Fibroblast of gingiva (primary cell): ENCODE measurements at regions not wholly inside any gene's neighbourhood (a gene's known extent, or its start where the extent isn't known, plus 50 kb on each side); places are given as distances from the start of the nearest gene placed in this dataset.

Source experiments
- DNase-seq: peaks from one replicate; pipeline ENCODE4 v3.0.0-alpha.2; 2011; ENCODE audit warnings: low read depth

DNA sequence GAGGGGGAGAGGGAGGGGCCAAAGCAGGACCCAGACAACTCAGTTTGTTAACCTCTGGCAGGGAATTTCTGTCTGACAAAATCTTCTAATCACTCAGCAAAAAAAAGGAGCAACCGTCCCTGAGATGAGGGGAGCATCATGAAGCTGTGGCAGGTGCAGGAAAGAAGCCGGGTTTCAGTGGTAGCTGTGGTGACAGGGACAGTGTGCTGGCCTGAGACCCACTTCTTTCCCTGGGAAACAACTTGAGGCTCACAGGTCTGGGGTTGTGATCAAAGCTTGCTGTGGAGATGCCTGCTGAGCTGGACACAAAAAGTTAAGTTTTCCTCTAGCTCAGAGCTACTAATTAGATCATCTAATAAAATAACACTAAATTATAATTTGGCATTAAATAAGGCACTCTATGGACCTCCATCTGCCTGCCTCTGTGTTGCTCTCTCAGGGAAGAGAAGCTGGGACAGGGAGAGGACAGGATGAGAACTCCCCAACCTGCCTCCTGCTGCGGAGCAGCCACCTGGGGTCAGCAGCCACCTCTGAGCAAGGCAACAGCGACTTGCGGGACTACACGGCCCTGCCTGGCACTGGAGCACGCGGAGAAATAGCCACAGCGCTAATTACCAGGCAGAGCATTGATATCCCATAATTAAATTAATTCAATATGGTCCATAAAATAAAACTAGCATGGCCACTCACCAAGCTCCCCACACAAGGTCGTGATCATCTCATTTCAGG, 104.6 kb upstream of the TEX51 start:
- DNase-seq = no peak

DNA sequence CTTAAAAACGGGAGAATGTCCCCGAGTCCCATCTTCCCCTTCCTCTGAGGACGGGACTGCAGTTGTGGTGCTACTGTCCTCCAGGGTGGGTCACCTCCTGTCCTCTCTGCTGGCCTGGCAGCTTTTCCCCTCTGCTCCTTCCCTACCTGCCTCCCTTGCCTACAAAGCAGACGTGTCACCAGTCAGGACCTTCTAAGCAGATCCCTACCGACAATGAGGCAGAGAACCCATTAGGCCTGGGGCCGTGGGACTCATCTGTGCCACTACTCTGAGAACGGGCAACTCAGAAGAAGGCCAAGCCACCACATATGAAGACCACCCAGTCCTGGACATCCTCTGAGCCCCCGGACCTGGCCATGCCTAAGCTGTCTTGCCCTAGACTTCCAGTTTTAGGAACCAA, 103.0 kb upstream of the TEX51 start:
- DNase-seq = no peak

DNA sequence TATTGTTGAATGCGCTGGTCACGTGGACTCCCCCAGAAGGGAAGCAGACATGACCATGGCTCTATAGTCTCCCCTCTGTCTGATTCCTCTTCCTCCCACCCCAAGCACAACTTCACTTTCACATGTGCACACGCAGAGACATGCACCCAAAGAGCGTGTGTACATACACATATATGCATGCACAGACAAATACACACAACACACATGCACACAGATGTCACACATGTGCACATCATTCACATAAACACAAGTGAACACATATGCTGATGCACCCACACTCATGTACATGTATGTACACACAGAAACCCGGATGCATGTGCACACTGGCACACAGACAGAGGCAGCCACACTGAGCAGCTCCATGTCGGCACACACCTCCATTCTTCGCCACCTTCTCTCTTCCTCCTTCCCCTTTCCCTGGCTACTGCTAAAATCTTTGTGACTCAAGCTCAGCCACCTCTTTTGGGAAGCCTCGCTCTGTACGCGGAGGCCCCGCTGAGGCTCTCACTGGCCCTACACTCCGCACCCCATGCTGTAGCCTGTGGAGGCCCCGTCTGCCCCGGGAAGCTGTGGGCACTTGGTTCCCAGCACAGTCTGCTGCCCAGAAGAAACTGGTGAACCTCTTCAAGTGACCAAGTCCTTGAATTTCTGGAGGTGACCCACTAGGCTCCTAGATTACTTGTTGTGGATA, 101.6 kb upstream of the TEX51 start:
- DNase-seq = no peak

GRCh38 chr2:126797622-126798275, 100.9 kb upstream of the TEX51 start:
- no peak for DNase-seq

DNA sequence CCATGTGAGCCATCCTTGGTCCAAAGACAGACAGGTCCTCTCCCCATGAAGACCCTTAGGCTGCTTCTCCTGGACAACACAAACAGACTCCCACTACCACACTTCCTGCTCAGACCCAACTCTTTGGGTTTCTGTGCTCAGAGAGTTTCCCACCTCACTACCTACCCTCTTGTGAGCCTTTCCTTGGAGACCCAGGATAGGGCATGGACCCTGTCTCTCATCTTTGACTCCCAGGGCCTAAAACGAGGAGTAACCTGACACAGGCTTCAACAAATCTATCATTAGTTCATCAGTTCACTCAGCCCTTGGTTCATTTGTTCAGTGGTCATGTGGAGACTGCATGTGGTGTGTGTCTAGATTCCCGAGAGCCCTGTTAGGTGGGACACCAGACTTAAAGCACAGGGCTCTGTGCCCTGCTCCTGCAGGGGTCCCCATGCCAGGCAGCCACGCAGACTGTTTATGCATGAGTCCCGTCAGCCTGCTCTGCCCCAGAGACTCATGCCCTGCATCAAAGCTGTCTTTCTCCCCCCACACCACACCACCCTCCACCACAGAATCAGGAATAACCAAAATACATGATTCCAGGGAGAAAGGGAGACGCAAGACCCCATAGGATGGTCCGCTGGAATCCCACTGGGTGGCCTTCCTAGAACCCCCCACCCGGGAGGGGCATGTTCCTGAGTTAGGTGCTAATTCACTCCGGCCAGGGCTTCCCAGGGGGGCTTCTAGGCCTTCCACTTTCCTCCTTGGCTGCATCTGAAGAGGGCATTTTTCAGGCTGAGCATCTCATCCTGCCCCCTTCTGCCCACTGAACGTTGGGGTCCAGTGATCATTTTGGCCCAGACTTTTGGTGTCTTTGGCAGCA, 100.2 kb upstream of the TEX51 start:
- DNase-seq = no peak

- DNase-seq = no peak
Measured at GRCh38 chr2:126799301-126799700, 99.4 kb upstream of the TEX51 start.

DNA sequence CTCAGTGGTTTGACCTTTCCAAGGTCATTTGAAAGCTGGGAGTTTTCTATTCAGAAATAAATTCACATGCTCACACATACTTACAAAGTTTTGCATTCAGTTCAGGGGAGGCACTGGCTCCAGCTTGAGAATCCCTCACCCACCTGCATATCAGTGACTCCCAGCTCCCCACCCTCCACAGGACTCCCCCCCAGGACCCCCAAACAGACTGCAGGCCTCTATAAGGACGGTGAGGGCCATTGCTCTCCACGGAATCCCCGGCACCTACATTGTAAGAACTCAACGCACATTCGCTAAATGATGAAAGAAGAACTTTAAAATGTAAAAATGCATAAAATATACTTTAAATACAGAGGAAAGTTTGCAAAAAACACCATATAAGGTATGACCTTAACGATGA, 97.2 kb upstream of the TEX51 start:
- DNase-seq = no peak

DNA sequence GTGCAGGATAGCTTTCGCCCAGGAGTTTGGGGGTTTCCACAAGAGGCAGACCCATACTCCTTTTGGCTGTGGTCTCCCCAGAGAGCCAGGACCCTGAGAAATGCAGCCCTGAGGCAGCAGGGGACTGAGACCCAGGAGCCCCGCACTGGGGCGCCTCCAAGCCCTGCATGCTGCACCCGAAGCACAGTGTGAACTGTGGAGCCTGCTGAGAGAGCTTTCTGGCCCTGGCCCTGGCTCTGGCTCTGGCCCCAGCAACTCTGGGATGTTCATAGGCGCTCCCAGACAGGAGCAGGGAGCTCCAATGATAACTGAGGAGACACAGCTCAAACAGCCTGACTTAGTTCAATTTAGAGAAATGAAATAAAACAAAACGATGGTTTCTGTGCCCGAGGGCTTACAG, 96.4 kb upstream of the TEX51 start:
- no peak for DNase-seq

DNA sequence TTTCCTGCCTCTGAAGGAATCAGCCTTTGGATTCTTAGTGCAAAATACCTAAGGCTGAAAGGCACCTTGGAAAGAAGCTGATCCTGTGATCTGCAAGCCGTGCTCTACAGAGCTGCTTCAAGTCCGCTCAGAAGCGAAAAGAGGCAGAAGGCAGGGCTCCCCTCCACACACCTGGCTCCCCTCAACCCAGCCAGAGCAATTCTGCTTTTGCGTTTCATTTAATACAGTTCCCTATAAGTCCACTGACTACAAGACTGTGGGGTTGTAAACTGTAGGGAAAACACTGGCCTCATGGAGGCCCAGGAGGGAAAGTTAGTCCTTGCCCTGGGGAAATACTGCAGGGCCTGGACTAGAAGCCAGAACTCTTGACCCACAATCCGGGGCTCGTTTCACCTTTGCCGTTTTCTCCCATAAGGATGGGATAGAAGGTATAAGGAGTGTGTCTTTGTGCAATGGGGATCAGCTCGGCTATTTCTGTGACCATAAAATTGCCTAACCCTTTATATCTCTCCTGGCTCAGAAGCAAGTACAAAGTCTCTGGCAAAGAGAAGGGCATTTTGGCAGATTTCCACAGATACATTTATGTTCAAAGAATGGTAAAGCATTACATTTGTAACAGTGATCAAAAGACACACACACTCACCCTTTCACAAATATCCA, 95.8 kb upstream of the TEX51 start:
- DNase-seq = no peak

GRCh38 chr2:126803434-126803775, 95.3 kb upstream of the TEX51 start:
- DNase-seq = no peak

- DNase-seq = no peak
Measured at GRCh38 chr2:126804347-126804746, 94.3 kb upstream of the TEX51 start.

GRCh38 chr2:126808929-126809328, 89.8 kb upstream of the TEX51 start:
- DNase-seq = no peak

DNA sequence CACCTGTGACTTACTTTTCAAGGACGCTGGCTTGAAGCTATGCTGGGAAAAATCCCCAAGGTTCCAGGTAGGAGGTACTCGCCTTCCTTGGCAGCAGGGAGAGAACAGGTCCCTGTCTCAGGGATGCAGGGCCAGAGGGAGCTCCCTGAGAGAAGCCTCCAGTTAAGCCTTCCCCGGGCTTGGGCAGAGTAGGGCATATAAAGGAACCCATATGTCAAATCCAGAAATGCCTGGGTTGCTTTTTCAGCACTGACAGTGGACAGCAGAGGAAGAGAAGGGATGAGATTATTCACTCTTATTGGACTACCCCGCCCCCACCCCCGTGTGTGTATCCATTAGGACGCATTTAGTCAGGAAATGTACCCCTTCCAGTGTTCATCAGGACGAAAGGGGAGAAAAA, 89.3 kb upstream of the TEX51 start:
- no peak for DNase-seq

DNA sequence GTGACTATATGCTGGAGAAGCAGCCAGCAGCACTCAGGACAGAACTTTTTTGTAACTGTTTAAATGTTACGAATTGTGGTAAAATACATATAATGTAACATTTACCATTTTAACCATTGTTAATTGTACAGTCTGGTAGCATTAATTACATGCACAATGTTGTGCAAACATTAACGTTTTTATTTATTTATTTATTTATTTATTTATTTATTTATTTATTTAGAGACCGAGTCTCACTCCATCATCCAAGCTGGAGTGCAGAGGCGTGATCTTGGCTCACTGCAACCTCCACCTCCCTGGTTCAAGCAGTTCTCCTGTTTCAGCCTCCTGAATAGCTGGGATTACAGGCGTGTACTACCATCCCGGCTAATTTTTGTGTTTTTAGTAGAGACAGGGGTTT, 88.7 kb upstream of the TEX51 start:
- no peak for DNase-seq

- no peak for DNase-seq
Measured at GRCh38 chr2:126811101-126811500, 87.6 kb upstream of the TEX51 start.

DNA sequence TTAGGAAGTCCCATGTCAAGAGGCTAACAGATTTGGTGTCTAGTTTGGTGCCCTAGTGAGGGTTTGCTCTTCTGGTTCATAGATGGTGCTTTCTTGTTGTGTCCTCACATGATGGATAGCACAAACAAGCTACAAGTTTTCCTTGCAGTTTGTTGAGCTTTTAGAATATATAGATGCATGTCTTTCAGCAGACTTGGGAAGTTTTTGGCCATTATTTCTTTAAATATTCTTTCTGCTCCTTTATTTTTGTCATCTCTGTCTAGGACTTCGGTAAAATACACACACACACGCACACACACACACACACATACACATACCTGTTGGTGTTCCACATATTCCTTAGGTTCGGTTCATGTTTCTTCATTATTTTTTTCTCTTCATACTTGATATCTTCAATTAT, 81.5 kb upstream of the TEX51 start:
- DNase-seq = no peak

DNA sequence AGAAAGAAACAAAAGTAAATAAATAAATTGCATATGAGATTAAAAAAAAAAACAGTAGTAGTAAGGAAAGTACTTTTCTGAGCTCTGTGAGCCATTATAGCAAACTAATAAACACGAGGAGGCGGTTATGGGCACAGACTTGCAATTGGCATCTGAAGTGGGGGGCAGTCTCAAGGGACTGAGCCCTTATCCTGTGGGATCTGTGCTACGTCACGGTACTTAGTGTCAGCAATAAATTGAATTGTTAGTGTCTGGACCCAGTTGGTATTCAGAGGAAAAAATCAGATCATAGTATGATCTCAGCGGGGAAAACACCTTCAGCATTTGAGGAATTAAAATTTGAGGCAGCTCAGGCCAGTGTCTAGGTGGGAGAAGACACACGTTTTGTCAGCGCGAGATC, 76.6 kb upstream of the TEX51 start:
- DNase-seq = no peak

DNA sequence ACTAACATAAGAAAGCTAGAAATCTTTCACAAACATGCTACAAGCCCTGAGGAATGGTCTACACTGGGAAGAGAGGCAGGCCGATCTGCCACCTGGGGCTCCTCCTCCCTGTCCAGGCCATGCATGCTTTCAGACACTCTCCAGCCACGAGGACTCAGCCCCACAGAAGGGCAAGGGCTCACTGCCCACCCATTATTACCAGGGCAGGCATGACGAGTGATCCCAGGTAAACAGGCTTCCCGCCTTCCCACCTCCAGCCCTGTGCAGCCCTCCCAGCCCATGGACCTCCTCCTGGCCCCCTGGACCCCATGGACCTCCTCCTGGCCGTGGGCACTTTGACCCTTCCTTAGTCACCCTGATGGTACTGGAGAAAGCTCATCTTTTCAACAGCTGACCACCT, 75.8 kb upstream of the TEX51 start:
- no peak for DNase-seq

DNA sequence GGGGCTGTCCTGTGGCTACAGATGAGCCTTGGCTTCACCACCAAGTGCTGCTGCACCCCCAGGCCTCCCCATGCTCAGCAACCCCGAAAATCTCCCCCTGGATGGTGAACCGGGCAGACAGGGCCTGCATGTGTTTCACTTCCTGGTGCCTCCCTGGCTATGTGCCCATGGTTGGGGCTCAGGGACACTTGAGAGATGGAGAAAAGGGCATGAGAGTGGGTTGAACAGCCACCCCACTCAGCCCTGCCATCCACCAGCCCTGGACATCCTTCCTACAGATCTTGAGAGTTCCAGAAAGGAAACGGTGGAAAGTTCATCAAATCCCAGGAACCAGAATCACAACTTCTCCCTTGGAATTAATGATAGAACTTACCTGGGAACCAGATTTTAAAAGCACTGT, 74.7 kb upstream of the TEX51 start:
- DNase-seq = no peak

GRCh38 chr2:126824663-126825062, 74.0 kb upstream of the TEX51 start:
- DNase-seq = no peak

GRCh38 chr2:126825316-126825715, 73.4 kb upstream of the TEX51 start:
- DNase-seq = no peak

DNA sequence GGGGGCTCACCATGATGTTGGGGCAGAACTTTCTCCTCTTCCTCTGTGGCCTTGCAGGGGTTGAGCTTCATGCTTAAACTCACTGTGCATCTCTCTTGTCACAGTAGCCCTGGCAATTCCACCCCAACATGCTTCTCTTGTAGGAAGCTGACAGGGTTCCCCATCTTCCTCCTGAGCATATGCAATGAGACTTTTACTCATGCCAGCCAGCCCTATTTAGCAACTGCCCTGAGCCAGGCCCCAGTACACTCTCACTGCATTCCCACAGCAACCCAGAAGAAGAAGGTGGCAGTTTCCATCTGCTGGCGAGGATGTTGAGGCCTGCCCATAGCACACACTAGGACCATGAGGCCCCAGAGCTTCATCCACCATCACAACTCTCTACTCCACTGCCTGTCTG, 72.2 kb upstream of the TEX51 start:
- DNase-seq = no peak
